HepG2 (cell line): ENCODE measurements at regions not wholly inside any gene's neighbourhood (a gene's known extent, or its start where the extent isn't known, plus 50 kb on each side); places are given as distances from the start of the nearest gene placed in this dataset.

Source experiments
- YY1 ChIP-seq: IDR thresholded peaks from 2 replicates; pipeline ENCODE4 v1.6.1; 2011; ENCODE audit warnings: low read length, low read depth, moderate library complexity, mild to moderate bottlenecking; ENCODE audit not compliant: insufficient read depth, insufficient replicate concordance
- ZNF3 ChIP-seq: IDR thresholded peaks from 2 replicates; pipeline ENCODE4 v1.7.0; 2017; ENCODE audit warnings: inconsistent platforms

- TF ChIP-seq ZNF3 (CRISPR knock-in tag) = no peak
- no peak for TF ChIP-seq YY1
Measured at GRCh38 chr20:16804793-16805187, 56.6 kb downstream of the OTOR start.
